Calu3 (cell line): ENCODE measurements at regions not wholly inside any gene's neighbourhood (a gene's known extent, or its start where the extent isn't known, plus 50 kb on each side); places are given as distances from the start of the nearest gene placed in this dataset.

Experiments used
- BruUV-seq: library from RNA; stranded (reverse); fragments of 400-500 nt; replicated peaks from 2 replicates; lab custom pipeline; 2021; lab: Mats Ljungman, UMichigan
- CTCF ChIA-PET: fragments of 300-600 bp; sonication (Branson Sonifier 250); formaldehyde crosslinking; loops from one replicate; lab custom pipeline; 2022; ENCODE audit warnings: antibody characterized with exemption; lab: Charles Lee
- DNase-seq: peaks from one replicate; pipeline ENCODE4 v3.0.0; 2022
- H3K27ac Mint-ChIP-seq: one replicate; pipeline ENCODE4 v1.8.0; 2022; ENCODE audit warnings: mixed read lengths; ENCODE audit not compliant: unreplicated experiment
- H3K27me3 Mint-ChIP-seq: one replicate; pipeline ENCODE4 v1.8.0; 2022; ENCODE audit warnings: mixed read lengths; ENCODE audit not compliant: unreplicated experiment
- H3K36me3 Mint-ChIP-seq: one replicate; pipeline ENCODE4 v1.8.0; 2022; ENCODE audit warnings: mild to moderate bottlenecking, moderate library complexity, mixed read lengths; ENCODE audit not compliant: insufficient read depth, unreplicated experiment
- H3K4me1 Mint-ChIP-seq: one replicate; pipeline ENCODE4 v1.8.0; 2022; ENCODE audit warnings: mild to moderate bottlenecking, low read depth, mixed read lengths; ENCODE audit not compliant: unreplicated experiment
- H3K4me3 Mint-ChIP-seq: one replicate; pipeline ENCODE4 v1.8.0; 2022; ENCODE audit warnings: mild to moderate bottlenecking, low read depth, moderate library complexity, mixed read lengths; ENCODE audit not compliant: unreplicated experiment
- H3K9me3 Mint-ChIP-seq: one replicate; pipeline ENCODE4 v1.8.0; 2022; ENCODE audit warnings: low read depth, mixed read lengths; ENCODE audit not compliant: unreplicated experiment
- CTCF ChIP-seq: fragments of 200-600 bp; IDR thresholded peaks from one replicate; pipeline ENCODE4 v1.8.0; 2022; ENCODE audit warnings: antibody characterized with exemption; ENCODE audit not compliant: unreplicated experiment
- intact Hi-C: fragments of 100-400 bp; cut with micrococcal nuclease; formaldehyde crosslinking; loops from one replicate; pipeline ENCODE4 v1.10.0; 2022; ENCODE audit not compliant: unreplicated experiment

GRCh38 chr15:38698254-38698653, 133.6 kb upstream of the RASGRP1 start:
- Mint-ChIP-seq H3K27me3 (no peaks in the 10 kb centered on the region), H3K4me1 (no peaks in the 10 kb centered on the region), H3K27ac (no peak overlapping the region), H3K4me3 (no peak overlapping the region), H3K36me3 (no peaks in the 10 kb centered on the region), H3K9me3 (no peaks in the 10 kb centered on the region)
- intact Hi-C loops: loop anchor here (5.0 kb wide), 1 partner anchor 226 kb away; no protein-coding TSS in a partner anchor
- CTCF ChIA-PET: interaction anchor here (2.2 kb wide), 1 partner anchor 258 kb away, joined by 16 read pairs; no protein-coding TSS in a partner anchor
- no TSS peak for BruUV-seq
- no peak for TF ChIP-seq CTCF
- DNase-seq: no peak

DNA sequence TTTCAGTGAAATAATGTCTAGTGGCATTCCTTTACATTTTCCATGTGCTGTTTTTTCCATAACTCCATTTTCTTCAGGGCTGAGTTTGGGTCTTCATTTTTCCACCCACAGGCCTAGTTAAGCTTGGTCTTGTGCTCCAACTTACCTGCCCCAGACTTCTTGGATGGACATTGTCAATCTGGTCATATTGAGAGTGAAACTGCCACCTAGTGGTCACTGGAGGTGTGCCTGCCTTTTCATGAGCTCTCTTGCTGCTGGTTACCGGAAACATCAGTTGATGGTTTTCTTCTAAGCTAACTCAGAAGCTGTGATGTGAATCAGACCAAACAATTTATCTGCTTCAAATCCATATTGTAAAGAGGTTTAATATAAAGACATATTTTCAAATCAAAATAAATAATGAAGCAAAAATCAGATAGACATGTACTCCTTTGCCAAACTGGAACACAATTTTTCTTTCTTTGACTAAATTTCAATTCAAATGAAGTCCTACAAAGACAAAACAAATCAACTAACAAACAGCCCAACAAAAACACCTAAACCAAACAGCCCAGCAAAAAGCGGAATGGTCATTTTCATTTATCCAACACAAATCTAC, 135.1 kb upstream of the RASGRP1 start:
- TF ChIP-seq CTCF: no peak
- no TSS peak for BruUV-seq
- CTCF ChIA-PET: interaction anchor here (0.5 to 2.2 kb wide), 8 partner anchors 9 to 1013 kb away, joined by 3 to 16 read pairs (median 4); no protein-coding TSS in a partner anchor
- Mint-ChIP-seq H3K27me3 (no peaks in the 10 kb centered on the region), H3K36me3 (no peaks in the 10 kb centered on the region), H3K27ac (no peak overlapping the region), H3K9me3 (no peaks in the 10 kb centered on the region), H3K4me1 (no peaks in the 10 kb centered on the region), H3K4me3 (no peak overlapping the region)
- peak; percentile 63 for DNase-seq
- intact Hi-C loops: loop anchor here (5.0 to 10.0 kb wide), 2 partner anchors 105 to 227 kb away; no protein-coding TSS in a partner anchor

GRCh38 chr15:38701149-38701548, 136.5 kb upstream of the RASGRP1 start:
- Mint-ChIP-seq H3K4me3 (no peak overlapping the region), H3K4me1 (no peaks in the 10 kb centered on the region), H3K27ac (no peak overlapping the region), H3K9me3 (no peaks in the 10 kb centered on the region), H3K36me3 (no peaks in the 10 kb centered on the region), H3K27me3 (no peaks in the 10 kb centered on the region)
- BruUV-seq: no TSS peak
- no peak for DNase-seq
- CTCF ChIA-PET: no interaction called here
- TF ChIP-seq CTCF: no peak
- intact Hi-C loops: loop anchor here (10.0 kb wide), 1 partner anchor 104 kb away; no protein-coding TSS in a partner anchor

DNA sequence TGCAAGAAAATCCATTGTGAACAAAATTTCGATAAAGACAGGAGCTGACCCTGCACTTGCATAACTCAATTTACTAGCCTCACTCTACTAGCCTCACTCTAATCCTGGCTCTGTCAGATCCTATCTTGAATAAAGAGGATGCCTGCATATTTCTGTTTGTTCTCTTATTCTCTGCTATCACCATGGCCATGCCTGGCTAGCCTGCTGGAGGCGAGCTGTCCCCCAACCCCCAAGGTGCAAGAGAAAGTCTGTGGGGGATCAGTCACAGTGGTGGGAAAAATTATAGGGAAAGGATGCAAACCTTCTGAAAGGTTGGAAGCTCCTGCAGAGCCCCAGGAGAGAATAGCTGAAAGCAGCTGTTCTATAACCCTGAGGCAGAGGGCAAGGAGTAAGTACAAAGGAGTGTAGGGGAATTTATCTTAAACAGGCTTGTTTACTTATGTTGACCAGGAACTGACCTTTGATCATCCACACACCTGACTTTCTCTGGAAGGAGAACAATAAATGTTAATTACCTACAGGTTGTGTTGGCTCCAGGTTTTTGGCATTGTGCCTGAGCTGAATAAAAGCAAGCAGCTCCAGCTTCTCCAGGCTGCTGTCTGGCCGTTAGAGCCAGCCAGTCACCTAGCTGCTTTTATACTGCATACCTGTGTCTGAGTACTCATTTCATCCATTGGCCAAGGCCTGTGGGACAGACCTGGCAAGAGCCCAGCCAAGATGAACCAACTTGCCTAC, 137.7 kb upstream of the RASGRP1 start:
- BruUV-seq: no TSS peak
- no peaks in the 10 kb centered on the region for H3K9me3 Mint-ChIP-seq
- CTCF ChIA-PET: interaction anchor here (0.6 kb wide), 1 partner anchor 362 kb away, joined by 3 read pairs; no protein-coding TSS in a partner anchor
- peak; percentile 62 for DNase-seq
- no peak overlapping the region for H3K4me3 Mint-ChIP-seq
- no peak overlapping the region for H3K27ac Mint-ChIP-seq
- no peak for TF ChIP-seq CTCF
- H3K36me3 Mint-ChIP-seq: no peaks in the 10 kb centered on the region
- intact Hi-C loops: loop anchor here (10.0 kb wide), 1 partner anchor 102 kb away; no protein-coding TSS in a partner anchor
- no peaks in the 10 kb centered on the region for H3K27me3 Mint-ChIP-seq
- H3K4me1 Mint-ChIP-seq: no peaks in the 10 kb centered on the region
